ENCODE measurements at regions not wholly inside any gene's neighbourhood (a gene's known extent, or its start where the extent isn't known, plus 50 kb on each side); places are given as distances from the start of the nearest gene placed in this dataset.

DNA sequence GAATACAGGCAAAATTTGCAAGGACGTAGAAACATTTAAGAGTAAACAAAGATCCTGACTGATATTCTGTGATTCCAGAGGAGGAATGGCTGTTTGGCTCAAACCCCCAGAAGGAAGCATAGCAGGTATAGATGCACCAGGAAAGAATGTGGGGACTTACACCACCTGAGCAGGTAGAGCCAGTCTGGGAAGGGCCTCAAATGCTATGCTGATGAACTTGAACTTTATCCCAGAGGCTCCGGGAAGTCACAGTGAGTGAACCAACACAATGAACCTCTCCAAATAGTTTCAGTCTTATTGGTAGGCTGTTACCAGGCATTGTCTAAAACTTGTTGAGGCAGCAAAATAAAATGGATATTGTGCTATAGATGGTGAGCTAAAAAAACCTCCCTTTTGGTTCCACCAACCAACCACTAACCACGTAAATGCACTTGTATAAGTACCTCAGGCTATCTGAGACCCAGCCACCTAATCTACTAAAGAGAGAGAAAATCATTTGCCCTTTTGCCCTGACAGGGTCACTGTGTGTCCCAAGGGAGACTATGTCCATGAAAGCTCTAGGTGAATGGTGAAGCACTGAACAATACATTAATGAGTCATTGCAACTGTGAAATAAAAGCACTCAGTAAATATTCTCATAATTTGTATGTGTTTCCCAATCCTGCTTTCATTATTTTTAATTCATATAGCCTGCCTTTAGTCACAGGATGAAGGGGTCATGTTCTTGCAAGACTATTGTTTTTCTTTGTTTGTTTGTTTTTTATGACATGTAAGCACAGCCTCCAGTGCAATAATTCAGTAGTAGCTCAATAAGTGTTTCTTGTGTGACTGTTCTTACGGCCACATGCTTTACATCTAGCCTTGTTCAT is 911.6 kb downstream of the EPHA4 start:
- Histone ChIP-seq H3K4me3 (ENCODE audit: low read depth in 1 of 5, low read length in 5 of 5) (no peak overlapping the region), H3K27ac (ENCODE audit: low read depth, low read length) (no peak overlapping the region), H3K9ac (ENCODE audit: low read length in 5 of 5) (no peak overlapping the region), H3K4me1 (ENCODE audit: control insufficient read depth in 5 of 5, insufficient read depth in 5 of 5, low read length in 5 of 5) (peaks cover 0 to 18% (median 15%) of the 10 kb centered on the region in 5 donors), H3K9me3 (ENCODE audit: control insufficient read depth in 5 of 5, low read length in 5 of 5) (no peaks in the 10 kb centered on the region), H3K27me3 (ENCODE audit: control insufficient read depth in 5 of 5, insufficient read depth in 4 of 5, low read length in 5 of 5) (no peaks in the 10 kb centered on the region), H3K36me3 (ENCODE audit: control insufficient read depth in 5 of 5, insufficient read depth in 5 of 5, low read length in 5 of 5) (no peaks in the 10 kb centered on the region)

DNA sequence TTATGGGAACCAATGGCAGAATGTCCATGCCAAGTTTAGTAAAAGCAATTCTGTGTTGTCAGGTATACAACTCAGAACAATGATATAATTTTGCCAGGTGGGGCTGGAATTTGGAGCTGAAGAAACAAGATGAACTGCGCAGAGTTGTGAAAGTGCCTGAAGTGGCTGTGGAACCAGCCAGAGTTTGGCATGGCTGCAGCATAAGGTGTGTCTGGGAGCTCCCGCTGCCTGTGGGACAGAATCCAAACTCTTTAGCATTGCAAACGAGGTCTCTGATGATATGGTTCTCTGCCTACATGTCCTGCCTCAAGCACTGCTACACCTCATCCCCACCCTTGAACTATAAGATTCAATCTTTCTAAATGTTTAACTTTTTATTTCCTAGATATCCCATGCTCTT is 909.7 kb downstream of the EPHA4 start:
- H3K27me3 ChIP-seq (ENCODE audit: control insufficient read depth in 5 of 5, insufficient read depth in 4 of 5, low read length in 5 of 5) = no peaks in the 10 kb centered on the region
- H3K27ac ChIP-seq (ENCODE audit: low read depth, low read length) = no peak overlapping the region
- peaks cover 0 to 20% (median 15%) of the 10 kb centered on the region in 5 donors for H3K4me1 ChIP-seq (ENCODE audit: control insufficient read depth in 5 of 5, insufficient read depth in 5 of 5, low read length in 5 of 5)
- no peak overlapping the region for H3K4me3 ChIP-seq (ENCODE audit: low read depth in 1 of 5, low read length in 5 of 5)
- no peaks in the 10 kb centered on the region for H3K9me3 ChIP-seq (ENCODE audit: control insufficient read depth in 5 of 5, low read length in 5 of 5)
- H3K9ac ChIP-seq (ENCODE audit: low read length in 5 of 5) = no peak overlapping the region
- no peaks in the 10 kb centered on the region for H3K36me3 ChIP-seq (ENCODE audit: control insufficient read depth in 5 of 5, insufficient read depth in 5 of 5, low read length in 5 of 5)

DNA sequence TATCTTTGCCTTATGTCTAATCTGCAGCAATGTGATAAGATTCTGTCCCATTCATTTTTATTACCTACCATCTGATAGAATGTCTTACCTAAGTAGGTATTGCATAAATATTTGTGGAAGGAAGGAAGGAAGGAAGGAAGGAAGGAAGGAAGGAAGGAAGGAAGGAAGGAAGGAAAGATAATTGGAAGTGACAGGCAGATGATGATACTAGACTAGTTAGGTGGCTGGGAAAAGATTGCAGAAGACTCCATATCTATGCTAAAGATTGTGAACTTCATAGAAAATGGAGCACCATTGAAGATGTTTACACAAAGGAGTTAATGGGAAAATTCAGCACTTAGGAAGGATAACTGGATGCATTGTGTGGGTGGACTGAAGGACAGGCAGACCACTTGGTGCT is 909.0 kb downstream of the EPHA4 start:
- no peaks in the 10 kb centered on the region for H3K27me3 ChIP-seq (ENCODE audit: control insufficient read depth in 5 of 5, insufficient read depth in 4 of 5, low read length in 5 of 5)
- H3K36me3 ChIP-seq (ENCODE audit: control insufficient read depth in 5 of 5, insufficient read depth in 5 of 5, low read length in 5 of 5) = no peaks in the 10 kb centered on the region
- peaks cover 0 to 20% (median 15%) of the 10 kb centered on the region in 5 donors for H3K4me1 ChIP-seq (ENCODE audit: control insufficient read depth in 5 of 5, insufficient read depth in 5 of 5, low read length in 5 of 5)
- no peaks in the 10 kb centered on the region for H3K9me3 ChIP-seq (ENCODE audit: control insufficient read depth in 5 of 5, low read length in 5 of 5)
- no peak overlapping the region for H3K9ac ChIP-seq (ENCODE audit: low read length in 5 of 5)
- H3K4me3 ChIP-seq (ENCODE audit: low read depth in 1 of 5, low read length in 5 of 5) = no peak overlapping the region
- no peak overlapping the region for H3K27ac ChIP-seq (ENCODE audit: low read depth, low read length)

DNA sequence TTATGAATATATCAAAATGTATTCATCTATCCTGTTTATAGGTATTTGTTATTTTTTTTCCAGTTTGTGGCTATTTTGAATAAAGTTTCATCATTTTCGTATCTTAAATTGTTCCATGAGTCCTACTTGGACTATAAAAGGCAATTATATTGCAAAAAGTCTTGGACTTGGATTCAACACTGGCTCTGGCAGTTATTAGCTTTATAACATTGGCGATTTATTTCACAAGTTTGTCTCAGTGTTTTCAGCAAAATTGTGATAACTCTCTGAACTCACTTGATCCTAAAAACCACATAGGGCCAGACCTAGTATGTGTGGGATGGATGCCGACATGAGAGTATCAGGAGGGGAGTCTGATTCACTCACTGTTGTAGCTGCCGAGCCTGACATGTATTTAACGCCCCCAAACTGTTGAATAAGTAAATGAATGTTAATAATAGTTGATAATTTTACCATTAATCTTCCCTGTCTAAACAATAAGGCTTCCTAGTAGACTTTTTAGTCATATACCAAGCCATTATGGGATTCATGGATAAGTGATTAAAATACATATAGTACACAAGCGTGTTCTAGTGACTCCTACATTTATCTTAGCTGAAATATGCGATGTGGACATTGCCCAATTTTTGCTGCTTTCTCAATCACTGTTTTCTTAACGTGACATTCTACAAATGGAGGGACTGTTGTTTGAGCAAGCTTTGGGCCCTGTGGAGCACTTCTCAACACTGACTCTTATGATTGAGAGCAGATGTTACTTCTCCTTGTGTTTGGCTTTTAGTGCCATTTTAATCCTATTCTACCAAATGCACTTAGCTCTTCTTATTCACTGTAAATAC is 907.6 kb downstream of the EPHA4 start:
- Histone ChIP-seq H3K4me3 (ENCODE audit: low read depth in 1 of 5, low read length in 5 of 5) (no peak overlapping the region), H3K9ac (ENCODE audit: low read length in 5 of 5) (no peak overlapping the region), H3K9me3 (ENCODE audit: control insufficient read depth in 5 of 5, low read length in 5 of 5) (peaks cover 0 to 2% (median 0%) of the 10 kb centered on the region in 5 donors), H3K36me3 (ENCODE audit: control insufficient read depth in 5 of 5, insufficient read depth in 5 of 5, low read length in 5 of 5) (no peaks in the 10 kb centered on the region), H3K4me1 (ENCODE audit: control insufficient read depth in 5 of 5, insufficient read depth in 5 of 5, low read length in 5 of 5) (peaks cover 0 to 20% (median 15%) of the 10 kb centered on the region in 5 donors), H3K27me3 (ENCODE audit: control insufficient read depth in 5 of 5, insufficient read depth in 4 of 5, low read length in 5 of 5) (no peaks in the 10 kb centered on the region), H3K27ac (ENCODE audit: low read depth, low read length) (peak overlapping the region; percentile 20)

DNA sequence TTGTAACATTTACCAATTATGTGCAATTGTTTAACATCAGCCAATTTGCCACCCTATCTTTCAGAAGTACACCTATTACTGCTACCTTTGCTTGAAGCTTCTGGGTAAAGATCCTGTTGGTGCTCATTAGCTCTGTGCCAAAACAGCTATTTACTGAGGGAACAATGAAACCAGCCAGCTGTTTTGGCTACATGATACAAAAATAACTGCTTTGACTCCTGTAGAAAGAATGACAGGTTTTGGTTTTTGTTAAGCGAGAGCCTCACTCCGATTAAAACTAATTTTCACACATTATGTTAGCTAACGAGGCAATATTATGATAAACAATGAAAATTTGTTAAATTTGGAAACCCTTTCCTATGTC is 907.0 kb downstream of the EPHA4 start:
- H3K4me1 ChIP-seq (ENCODE audit: control insufficient read depth in 5 of 5, insufficient read depth in 5 of 5, low read length in 5 of 5) = peaks cover 0 to 20% (median 15%) of the 10 kb centered on the region in 5 donors
- H3K27ac ChIP-seq (ENCODE audit: low read depth, low read length) = peak overlapping the region; percentile 20

DNA sequence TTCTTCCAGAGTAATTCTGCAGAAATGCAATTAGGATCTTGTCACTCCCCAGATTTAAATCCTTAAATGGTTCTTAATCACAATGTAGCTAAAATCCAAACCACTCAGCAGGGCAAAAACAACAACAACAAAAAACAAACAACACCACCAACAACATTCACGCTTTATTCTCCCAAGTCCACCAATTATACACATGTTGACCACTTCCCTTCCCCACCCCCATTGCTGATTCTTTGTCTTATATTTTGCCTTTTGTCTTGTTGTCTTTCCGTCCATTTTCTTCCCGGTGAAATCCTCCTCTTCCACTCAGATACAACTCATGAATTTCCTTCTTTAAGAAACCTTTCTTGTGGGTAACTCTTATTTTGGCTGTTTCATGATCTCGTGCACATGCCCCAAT is 902.8 kb downstream of the EPHA4 start:
- peaks cover 0 to 12% (median 9%) of the 10 kb centered on the region in 5 donors for H3K4me1 ChIP-seq (ENCODE audit: control insufficient read depth in 5 of 5, insufficient read depth in 5 of 5, low read length in 5 of 5)
- H3K4me3 ChIP-seq (ENCODE audit: low read depth in 1 of 5, low read length in 5 of 5) = no peak overlapping the region
- H3K27me3 ChIP-seq (ENCODE audit: control insufficient read depth in 5 of 5, insufficient read depth in 4 of 5, low read length in 5 of 5) = peaks cover 0 to 3% (median 0%) of the 10 kb centered on the region in 5 donors
- no peak overlapping the region for H3K27ac ChIP-seq (ENCODE audit: low read depth, low read length)
- no peak overlapping the region for H3K9ac ChIP-seq (ENCODE audit: low read length in 5 of 5)
- H3K9me3 ChIP-seq (ENCODE audit: control insufficient read depth in 5 of 5, low read length in 5 of 5) = peaks cover 0 to 4% (median 0%) of the 10 kb centered on the region in 5 donors
- no peaks in the 10 kb centered on the region for H3K36me3 ChIP-seq (ENCODE audit: control insufficient read depth in 5 of 5, insufficient read depth in 5 of 5, low read length in 5 of 5)

More for the DNA sequence above, 907.0 kb downstream of the EPHA4 start:
- Histone ChIP-seq H3K36me3 (ENCODE audit: control insufficient read depth in 5 of 5, insufficient read depth in 5 of 5, low read length in 5 of 5) (no peaks in the 10 kb centered on the region), H3K9me3 (ENCODE audit: control insufficient read depth in 5 of 5, low read length in 5 of 5) (peaks cover 0 to 4% (median 0%) of the 10 kb centered on the region in 5 donors), H3K4me3 (ENCODE audit: low read depth in 1 of 5, low read length in 5 of 5) (no peak overlapping the region), H3K27me3 (ENCODE audit: control insufficient read depth in 5 of 5, insufficient read depth in 4 of 5, low read length in 5 of 5) (no peaks in the 10 kb centered on the region), H3K9ac (ENCODE audit: low read length in 5 of 5) (no peak overlapping the region)

DNA sequence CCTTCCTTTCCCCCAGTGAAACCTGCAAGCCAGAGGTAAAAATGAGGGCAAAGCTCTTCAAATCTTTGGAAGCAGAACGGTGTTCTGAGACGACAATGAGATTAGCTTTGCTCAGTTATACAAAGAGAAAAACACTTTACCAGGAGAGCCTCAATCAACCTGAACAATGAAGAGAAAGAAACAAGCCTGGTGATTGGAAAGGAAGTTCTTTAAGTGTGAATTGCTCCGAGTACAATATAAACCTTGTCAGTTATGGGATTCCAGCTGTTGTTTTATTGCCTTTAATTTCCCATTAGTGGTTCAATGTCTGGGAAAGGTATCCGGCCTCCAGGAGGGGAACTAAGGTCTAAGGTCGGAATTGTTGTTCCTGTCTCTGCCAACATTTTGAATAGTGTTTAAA is 901.6 kb downstream of the EPHA4 start:
- H3K9ac ChIP-seq (ENCODE audit: low read length in 5 of 5) = no peak overlapping the region

DNA sequence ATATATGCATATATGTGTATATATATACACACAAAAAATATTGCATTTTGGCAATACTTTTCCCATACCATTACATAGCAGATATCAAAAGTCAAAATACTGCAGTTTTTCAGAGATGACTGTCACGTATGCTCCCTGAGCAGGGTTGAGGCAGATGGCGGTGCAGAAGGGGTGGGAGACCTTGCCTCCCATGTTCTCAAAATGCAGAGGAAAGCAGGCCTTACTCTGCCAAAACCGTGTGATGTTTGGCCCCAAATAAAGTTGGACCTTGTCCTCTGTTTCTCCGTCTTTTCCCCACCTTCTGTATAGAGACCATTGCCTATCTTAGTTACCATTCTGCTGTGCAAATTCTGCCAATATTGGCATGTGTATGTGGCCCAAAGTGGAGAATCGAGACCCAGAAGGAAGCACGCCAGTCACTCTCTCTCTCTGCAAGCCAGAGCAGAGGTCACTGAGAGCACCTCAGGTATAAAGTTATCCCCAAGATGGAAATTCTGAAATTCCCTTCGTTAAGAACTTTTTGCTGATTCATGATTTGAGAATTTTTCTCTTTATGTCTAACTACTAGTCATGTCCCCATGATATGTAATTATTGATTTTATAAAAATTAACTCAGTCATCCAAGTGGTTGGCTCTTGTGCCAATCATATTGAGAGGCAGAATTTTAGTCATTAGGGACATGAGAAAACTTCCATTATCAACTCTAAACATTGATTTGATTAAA is 898.8 kb downstream of the EPHA4 start:
- H3K36me3 ChIP-seq (ENCODE audit: control insufficient read depth in 5 of 5, insufficient read depth in 5 of 5, low read length in 5 of 5) = no peaks in the 10 kb centered on the region
- H3K4me1 ChIP-seq (ENCODE audit: control insufficient read depth in 5 of 5, insufficient read depth in 5 of 5, low read length in 5 of 5) = peaks cover 0 to 8% (median 0%) of the 10 kb centered on the region in 5 donors
- H3K9me3 ChIP-seq (ENCODE audit: control insufficient read depth in 5 of 5, low read length in 5 of 5) = peaks cover 0 to 4% (median 0%) of the 10 kb centered on the region in 5 donors

More for the DNA sequence above, 901.6 kb downstream of the EPHA4 start:
- Histone ChIP-seq H3K27me3 (ENCODE audit: control insufficient read depth in 5 of 5, insufficient read depth in 4 of 5, low read length in 5 of 5) (peaks cover 0 to 3% (median 0%) of the 10 kb centered on the region in 5 donors), H3K4me1 (ENCODE audit: control insufficient read depth in 5 of 5, insufficient read depth in 5 of 5, low read length in 5 of 5) (peaks cover 0 to 2% (median 0%) of the 10 kb centered on the region in 5 donors), H3K4me3 (ENCODE audit: low read depth in 1 of 5, low read length in 5 of 5) (no peak overlapping the region), H3K36me3 (ENCODE audit: control insufficient read depth in 5 of 5, insufficient read depth in 5 of 5, low read length in 5 of 5) (no peaks in the 10 kb centered on the region), H3K27ac (ENCODE audit: low read depth, low read length) (no peak overlapping the region), H3K9me3 (ENCODE audit: control insufficient read depth in 5 of 5, low read length in 5 of 5) (peaks cover 0 to 4% (median 0%) of the 10 kb centered on the region in 5 donors)

DNA sequence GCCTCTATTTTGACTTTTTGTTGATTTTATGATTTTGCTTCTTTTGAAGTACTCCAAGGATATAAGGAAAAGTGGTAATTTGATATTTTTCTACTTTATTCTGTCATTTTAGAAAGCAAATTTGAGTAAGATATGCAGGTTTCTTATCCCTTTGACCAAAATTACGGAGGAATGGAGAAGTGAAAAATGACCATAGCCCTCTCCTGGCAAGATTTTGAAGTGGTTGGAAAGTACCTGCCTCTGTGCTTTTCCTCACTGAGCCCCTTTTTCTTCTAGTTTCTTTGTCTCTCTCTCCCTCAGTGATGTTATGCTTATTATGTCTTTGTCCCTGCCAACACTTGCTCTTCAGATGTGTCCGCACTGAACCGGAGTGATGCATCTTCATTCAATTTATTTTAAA is 898.1 kb downstream of the EPHA4 start:
- H3K9me3 ChIP-seq (ENCODE audit: control insufficient read depth in 5 of 5, low read length in 5 of 5) = peaks cover 0 to 4% (median 0%) of the 10 kb centered on the region in 5 donors
- peaks cover 0 to 3% (median 0%) of the 10 kb centered on the region in 5 donors for H3K27me3 ChIP-seq (ENCODE audit: control insufficient read depth in 5 of 5, insufficient read depth in 4 of 5, low read length in 5 of 5)
- H3K27ac ChIP-seq (ENCODE audit: low read depth, low read length) = no peak overlapping the region
- peaks cover 0 to 8% (median 0%) of the 10 kb centered on the region in 5 donors for H3K4me1 ChIP-seq (ENCODE audit: control insufficient read depth in 5 of 5, insufficient read depth in 5 of 5, low read length in 5 of 5)
- no peak overlapping the region for H3K9ac ChIP-seq (ENCODE audit: low read length in 5 of 5)
- H3K4me3 ChIP-seq (ENCODE audit: low read depth in 1 of 5, low read length in 5 of 5) = no peak overlapping the region
- no peaks in the 10 kb centered on the region for H3K36me3 ChIP-seq (ENCODE audit: control insufficient read depth in 5 of 5, insufficient read depth in 5 of 5, low read length in 5 of 5)

More for the DNA sequence above, 898.8 kb downstream of the EPHA4 start:
- Histone ChIP-seq H3K27me3 (ENCODE audit: control insufficient read depth in 5 of 5, insufficient read depth in 4 of 5, low read length in 5 of 5) (peaks cover 0 to 3% (median 0%) of the 10 kb centered on the region in 5 donors), H3K4me3 (ENCODE audit: low read depth in 1 of 5, low read length in 5 of 5) (no peak overlapping the region), H3K9ac (ENCODE audit: low read length in 5 of 5) (no peak overlapping the region), H3K27ac (ENCODE audit: low read depth, low read length) (no peak overlapping the region)

Data from subcutaneous abdominal adipose tissue (tissue), 5 donors.